Uterus (tissue), 2 donors: ENCODE measurements at regions not wholly inside any gene's neighbourhood (a gene's known extent, or its start where the extent isn't known, plus 50 kb on each side); places are given as distances from the start of the nearest gene placed in this dataset.
"Not testable (repeated sequence)": the region's sequence is repeated elsewhere in the genome, so short reads cannot be mapped to it uniquely, and the experiment has no call there.

Experiments used
- CTCF ChIP-seq, 4 experiments: fragments of 200-600 bp in 2 of 4; fragments of 450-650 bp in 2 of 4; sonication (generic) in 2 of 4; IDR thresholded peaks; one replicate each; pipeline ENCODE4 v1.5.1; 2016 to 2019; ENCODE audit warnings: antibody characterized with exemption in 4 of 4, mild to moderate bottlenecking in 2 of 4, moderate library complexity in 1 of 4
- POLR2A ChIP-seq, 2 donors: fragments of 450-650 bp; IDR thresholded peaks; one replicate each; pipeline ENCODE4 v1.6.1; 2016; ENCODE audit warnings: antibody characterized with exemption in 2 of 2, mild to moderate bottlenecking in 1 of 2, moderate library complexity in 1 of 2

DNA sequence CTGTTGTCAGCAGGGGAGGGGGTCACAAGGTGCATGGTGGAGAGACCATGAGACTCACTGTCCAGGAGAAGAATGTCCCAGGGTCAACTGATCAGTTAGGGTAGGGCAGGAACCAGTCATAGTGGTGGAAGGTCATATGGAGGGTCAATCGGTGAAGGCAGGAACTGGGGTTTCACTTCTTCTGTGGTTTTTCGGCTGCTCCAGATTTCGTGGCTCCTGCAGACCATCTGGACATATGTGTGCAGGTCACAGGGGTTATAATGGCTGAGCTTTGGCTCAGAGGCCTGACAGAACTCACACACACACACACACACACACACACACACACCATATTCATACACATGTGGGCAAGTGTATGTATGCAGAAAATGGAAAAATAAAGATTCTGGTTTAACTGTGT lies 502.0 kb upstream of the ROBO2 start:
- TF ChIP-seq POLR2A, CTCF (IDR thresholded peaks at IDR 0.05): not testable (repeated sequence)
